HG03064 (cell line): ENCODE measurements at regions not wholly inside any gene's neighbourhood (a gene's known extent, or its start where the extent isn't known, plus 50 kb on each side); places are given as distances from the start of the nearest gene placed in this dataset.
"Not testable (repeated sequence)": the region's sequence is repeated elsewhere in the genome, so short reads cannot be mapped to it uniquely, and the experiment has no call there.

Experiments used
- ATAC-seq: cut with Tn5 transposase; IDR thresholded peaks from one replicate; pipeline ENCODE4 v1.9.1; 2021; ENCODE audit warnings: low read depth; ENCODE audit not compliant: unreplicated experiment

- ATAC-seq = no peak
Observed at GRCh38 chr17:73833775-73834488, 189.7 kb upstream of the SDK2 start.

GRCh38 chr17:73834684-73835343 lies 190.6 kb upstream of the SDK2 start:
- no peak for ATAC-seq

- ATAC-seq = no peak
Observed at GRCh38 chr17:73835605-73836004, 191.4 kb upstream of the SDK2 start.

DNA sequence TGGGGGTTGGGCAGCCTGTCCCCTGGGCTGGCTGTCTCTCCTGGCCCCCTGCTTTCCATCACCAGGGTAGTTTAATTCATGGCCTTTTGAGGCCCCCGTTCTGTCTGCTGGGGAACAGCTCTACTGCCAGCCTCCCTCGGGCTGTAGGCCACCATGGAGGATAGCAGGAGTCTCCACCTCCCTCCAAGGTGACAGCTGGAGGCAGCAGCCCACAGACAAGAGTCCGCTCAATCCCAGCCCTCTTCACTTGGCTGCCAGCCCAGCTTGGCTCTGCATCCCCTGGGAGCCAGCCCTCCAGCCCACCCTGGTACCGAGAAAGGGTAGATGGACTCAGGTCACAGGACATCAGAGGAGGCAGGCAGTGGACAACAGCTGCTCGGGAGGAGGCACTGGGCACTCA lies 194.6 kb upstream of the SDK2 start:
- ATAC-seq = no peak

DNA sequence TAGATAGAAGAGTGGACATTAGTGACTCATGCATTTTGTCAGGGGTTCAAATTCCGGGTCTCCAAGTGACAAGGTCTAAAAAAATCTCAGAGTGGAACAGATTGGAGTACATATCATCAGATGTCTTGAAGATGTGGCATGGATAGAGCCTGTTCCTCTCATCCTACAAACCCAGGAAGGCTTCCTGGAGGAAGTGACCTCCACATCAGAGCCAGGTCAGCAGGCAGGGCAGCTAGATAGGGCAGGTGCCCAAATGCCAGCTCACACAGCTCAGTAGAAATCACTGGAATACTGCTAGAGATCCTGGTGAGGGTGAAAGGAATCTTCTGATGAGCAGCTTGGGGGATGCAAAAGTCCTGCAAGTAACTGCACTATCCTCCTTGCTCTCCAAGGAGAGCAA lies 196.6 kb upstream of the SDK2 start:
- ATAC-seq = no peak

DNA sequence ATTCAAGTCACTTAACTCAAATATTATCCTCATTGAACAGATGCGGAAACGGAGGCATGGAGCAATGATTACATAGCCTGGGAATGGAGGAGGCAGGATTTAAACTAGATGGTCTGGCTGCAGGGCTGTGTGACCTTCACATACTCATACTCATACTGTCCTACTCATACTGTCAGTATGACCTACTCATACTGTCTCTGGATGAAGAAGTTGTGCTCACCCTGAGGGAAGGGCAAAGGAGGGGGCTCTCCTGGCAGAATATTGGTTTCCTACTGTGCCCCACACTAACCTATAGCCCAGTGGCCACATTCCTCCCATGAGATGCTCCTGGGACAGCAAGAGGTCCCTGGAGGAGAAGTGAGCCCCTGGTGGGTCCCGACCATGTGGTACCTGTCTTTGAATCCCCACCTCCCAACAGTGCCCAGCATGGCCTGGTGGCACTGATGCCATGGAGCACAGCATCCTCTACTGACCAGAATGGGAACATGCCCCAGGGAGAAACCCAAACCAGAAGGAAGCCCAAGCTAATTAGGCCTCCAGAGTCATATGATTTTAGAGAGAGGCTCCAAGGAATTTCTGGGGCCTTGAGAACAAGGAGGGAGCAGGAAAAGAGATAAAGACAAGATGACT lies 197.3 kb upstream of the SDK2 start:
- ATAC-seq = no peak

DNA sequence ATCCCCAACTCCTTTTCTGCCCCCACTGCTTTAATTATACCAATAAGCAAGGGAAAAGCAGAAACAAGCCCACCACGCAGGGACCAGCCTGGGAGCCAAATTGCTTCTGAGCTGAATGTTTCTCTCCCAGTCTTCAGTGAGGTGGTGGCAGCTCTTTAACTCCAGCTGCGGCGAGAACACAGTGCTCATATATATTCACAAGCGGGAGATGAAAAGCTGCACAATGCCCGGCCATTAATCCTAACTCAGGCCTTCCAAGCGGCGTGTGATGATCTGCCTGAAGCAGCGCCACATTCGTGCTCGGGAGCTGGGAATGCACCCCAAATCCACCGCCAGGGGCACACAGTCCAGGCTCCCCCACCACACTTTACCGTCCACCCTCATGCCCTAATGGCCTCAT lies 203.7 kb upstream of the SDK2 start:
- no peak for ATAC-seq

GRCh38 chr17:73850426-73850825 lies 206.2 kb upstream of the SDK2 start:
- no peak for ATAC-seq

DNA sequence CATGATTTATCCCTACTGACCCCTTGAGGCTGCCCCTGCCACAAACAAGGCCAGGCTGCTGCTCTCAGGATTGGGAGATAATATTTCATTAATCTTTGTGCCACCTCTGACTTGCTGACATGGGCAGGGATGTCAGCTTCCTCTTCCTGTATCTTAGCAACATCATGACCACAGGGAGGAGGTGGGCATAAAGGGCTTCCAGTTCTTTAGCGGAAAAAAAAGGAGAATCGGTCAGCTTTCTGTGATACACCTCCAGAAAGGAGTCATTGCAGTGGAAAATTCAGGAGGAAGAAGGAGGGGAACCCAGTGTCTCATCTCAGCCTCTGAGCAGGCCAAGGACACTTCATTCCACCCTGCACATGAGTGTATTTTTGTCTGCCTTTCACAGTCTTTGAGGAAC lies 206.8 kb upstream of the SDK2 start:
- ATAC-seq = no peak

DNA sequence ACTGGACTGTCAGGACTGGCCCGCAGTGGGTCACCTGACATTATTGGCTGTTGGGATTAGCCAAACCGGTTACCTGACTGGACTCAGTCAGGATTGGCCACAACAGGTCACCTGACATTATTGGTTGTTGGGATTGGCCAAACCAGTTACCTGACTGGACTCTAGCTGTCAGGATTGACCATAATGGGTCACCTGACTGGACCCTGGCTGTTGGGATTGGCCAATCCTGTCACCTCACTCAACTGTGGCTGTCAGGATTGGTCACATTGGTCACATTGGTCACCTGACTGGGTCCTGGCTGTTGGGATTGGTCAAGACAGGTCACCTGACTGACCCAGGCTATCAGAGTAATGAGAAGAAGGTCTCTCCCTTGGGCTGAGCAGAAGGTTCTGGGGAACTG lies 207.7 kb upstream of the SDK2 start:
- ATAC-seq = no peak

- no peak for ATAC-seq
Observed at GRCh38 chr17:73855720-73856333, 211.6 kb upstream of the SDK2 start.

DNA sequence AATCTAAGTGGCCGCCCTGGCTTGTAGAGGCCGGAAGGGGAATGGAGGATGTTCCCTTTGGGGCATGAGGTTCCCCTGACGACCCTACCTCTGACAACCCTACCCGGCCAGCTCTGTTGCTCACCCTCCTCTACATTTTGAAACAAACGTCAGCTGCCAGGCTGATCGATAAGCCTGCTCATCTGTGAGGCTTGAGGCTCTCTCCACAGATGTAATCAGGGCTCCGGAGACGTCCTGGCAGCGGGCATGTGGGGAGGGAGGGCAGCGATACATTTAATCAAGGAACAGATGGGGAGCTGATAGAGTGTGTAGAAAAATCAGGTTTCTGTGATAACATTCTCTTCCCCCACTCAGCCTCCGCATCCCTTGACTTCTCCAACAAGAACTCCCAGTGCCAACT lies 212.3 kb upstream of the SDK2 start:
- ATAC-seq = no peak

GRCh38 chr17:73859439-73860008 lies 215.3 kb upstream of the SDK2 start:
- not testable (repeated sequence) for ATAC-seq

GRCh38 chr17:73861543-73861942 lies 217.3 kb upstream of the SDK2 start:
- no peak for ATAC-seq

DNA sequence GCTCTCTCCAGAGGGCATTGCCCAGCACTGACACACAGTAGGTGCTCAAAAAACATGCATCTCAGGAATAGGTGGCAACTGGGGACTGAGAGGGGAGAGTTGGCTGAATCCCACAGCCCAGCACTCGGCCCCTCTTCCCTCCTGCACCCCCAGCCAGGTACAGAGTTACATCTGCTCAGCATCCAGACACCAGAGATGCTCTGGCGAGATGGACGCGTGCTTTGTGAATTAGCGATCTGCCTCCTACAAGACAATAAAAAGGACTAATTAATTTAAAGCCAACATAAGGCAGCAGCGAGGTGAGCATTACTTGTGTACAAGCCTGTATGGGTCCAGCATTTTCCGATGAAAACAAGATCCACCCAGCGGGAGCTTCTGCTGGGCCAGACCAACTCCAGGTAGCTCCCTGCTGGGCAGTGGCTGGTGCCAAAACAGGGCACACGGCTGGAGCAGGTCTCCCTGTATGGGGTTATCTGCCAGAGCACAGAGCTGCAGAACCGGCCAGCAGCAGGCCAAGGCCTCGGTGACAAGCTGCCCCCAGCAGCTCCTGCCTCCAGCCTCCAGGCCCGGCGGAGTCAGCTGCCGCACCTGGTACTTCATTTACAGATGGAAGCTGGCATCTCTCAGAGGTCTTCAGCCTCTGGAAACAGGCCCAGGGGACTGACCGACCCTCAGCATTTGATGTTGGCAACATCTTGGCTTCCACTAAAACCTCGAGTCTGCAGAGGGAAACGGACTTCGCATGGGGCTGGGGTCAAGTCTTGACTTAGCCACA lies 219.7 kb upstream of the SDK2 start:
- ATAC-seq = no peak

DNA sequence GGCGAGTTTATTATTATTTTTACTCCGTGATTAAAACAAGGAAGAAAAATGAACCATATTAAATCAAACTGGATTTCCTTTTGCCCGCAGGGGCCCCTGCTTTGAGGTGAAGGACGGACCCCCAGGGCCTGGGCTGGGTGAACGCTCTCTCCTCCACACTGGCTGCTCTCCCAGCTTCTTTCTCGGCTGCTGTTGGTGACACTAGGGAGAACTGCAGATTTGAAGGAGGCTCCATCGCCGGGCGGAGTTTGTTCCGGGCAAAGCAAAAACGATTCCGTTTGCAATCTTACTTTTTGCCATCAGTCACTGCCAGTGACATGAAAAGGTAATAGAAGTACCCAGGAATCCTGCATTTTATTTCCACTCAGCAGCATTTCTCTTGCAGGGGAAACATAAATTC lies 221.6 kb upstream of the SDK2 start:
- no peak for ATAC-seq

GRCh38 chr17:73867056-73867455 lies 222.8 kb upstream of the SDK2 start:
- no peak for ATAC-seq

DNA sequence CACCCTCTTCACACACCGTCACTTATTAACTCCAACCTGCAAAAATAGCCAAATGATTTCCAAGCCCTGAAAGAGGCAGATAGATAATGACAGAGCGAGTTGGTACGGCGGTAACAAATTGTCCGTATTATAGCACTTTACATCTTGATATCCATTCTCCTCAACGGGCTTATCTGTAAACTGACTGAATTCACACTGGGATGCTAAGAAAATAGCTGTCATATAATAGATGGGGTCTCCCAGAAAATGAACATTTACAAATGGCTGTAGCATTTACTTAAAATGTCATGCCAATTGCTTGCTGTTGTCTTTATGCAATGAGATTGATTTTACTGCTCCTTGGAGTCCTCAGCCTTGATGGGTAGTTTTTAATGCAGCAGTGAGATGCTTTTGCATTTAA lies 225.8 kb upstream of the SDK2 start:
- no peak for ATAC-seq

GRCh38 chr17:73870473-73870872 lies 226.2 kb upstream of the SDK2 start:
- ATAC-seq = no peak

DNA sequence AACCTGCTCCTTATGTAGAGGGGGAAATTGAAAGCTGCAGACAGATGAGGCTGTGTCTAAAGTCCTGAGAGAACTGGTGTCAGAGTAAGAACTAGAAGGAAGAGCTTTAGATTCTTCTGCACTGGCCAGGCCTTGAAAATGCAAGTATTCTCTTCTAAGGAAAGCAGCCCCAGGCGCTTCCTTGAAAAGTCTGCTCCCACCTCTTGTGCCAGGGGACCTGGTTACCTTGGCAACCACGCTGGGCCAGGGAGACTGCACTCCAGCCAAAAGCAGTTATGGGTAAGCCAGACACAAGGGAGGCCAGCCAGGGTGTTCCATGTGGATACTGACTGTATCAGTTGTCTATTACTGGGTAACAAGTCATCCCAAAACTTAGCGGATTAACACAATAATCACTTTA lies 228.6 kb upstream of the SDK2 start:
- no peak for ATAC-seq
